ENCODE measurements at regions not wholly inside any gene's neighbourhood (a gene's known extent, or its start where the extent isn't known, plus 50 kb on each side); places are given as distances from the start of the nearest gene placed in this dataset.

DNA sequence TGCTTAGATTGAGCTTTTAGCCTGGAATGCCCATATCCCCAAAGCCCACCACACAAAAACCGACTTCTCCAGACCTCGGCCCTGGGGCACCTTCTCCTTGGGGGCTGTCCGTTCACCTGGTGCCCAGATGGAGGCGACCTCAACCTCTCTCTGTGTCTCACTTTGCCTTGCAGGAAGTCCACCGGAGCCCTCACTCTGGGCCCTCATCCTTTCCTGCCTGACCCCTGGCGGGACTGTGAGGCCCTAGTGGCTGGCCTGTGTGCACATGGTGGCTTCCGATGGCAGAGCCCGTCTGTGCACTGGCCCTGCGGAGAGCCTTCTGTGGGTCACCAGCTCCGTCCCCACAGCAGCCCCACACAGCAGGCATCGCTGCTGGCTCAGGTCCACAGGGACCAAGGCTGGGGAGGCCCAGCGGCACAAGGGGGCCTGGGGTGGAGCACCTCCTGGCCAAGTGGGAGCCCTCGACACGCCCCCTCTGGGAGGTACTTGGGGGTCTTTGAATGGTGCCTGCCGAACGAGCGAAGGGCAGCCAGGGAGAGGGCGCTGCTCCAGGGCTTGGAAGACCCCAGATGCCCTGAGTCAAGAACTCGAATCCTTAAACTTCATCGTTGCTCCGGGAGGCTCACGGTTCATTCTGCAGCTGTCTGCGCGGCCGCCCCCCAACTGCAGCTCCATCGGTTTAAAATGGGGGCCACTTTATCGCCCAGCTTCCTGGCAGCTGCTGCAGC, 97.2 kb upstream of the ADRA2C start:
- no peak for DNase-seq (ENCODE audit: low spot score)

DNA sequence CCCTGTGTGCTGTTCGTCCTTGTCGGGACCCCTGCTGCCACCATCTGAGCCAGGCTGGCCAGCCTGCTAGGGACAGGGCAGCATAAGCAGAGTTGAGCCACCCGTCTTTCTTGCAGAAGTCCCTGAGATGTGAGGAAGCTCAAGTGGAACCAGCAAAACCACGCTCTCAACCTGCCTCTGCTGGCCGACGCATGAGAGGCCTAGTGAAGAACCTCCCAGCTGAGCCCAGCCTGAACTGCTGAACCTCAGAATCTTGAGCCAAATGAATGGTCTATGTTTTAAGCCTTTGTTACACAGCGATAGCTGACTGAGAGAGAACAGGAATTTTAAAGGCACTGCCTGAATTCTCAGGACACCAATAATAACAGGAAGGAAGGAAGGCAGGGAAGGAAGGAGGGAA, 98.9 kb upstream of the ADRA2C start:
- no peak for DNase-seq (ENCODE audit: low spot score)

DNA sequence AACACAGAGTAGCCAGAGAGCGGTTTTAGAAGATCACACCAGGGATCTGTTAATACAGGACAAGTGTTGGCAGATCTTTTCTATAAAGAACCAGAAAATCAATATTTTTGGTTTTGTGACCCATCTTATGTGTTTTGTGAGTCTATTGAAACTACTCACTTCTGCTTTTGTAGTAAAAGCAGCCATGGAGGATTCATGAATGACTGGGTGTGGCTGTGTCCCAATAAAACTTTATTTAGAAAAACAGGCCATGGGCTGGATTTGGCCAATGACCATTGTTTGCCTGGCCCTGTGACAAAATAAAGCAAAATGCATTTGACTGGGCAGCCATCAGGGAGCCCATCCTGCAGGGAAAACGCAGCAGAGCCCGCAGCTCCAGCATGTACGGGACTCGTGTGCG, 99.9 kb upstream of the ADRA2C start:
- DNase-seq (ENCODE audit: low spot score) = no peak

DNA sequence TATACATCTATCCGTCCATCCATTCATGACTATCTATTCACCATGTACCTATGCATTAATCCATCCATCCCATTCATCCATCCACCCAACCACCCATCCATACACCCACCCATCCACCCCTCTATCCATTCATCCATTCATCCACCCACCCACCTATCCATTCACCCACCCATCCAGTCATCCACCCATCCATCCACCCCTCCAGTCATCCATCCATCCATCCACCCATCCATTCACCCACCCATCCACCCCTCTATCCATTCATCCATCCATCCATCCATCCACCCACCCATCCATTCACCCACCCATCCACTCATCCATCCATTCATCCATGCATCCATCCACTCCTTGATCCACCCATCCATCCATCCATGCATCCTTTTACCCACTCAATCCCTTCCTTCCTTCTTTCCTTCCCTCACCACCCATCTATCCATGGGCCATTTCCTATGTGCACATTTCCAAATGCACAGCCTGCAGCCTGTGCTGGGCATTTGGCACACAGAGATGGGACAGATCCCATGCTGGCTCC, 100.8 kb upstream of the ADRA2C start:
- no peak for DNase-seq (ENCODE audit: low spot score)

DNA sequence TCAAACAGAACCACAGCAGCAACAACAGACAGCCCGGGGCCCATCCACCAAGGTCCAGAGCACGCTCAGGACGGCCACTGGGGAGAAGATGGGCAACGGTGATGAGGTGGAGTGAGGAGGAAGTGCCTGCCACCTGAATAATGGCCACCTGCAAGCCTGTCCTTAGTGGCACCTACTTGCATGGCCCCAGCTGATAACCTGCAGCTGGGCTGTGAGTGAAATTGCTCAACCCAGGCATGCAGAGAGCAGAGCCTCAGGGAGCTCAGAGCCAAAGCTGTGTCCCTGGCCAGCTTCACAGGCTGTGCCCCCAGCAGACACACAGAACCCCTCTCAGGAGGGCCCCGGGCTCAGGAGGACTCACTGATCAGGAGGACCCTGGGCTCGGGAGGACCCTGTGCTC, 102.4 kb upstream of the ADRA2C start:
- no peak for DNase-seq (ENCODE audit: low spot score)

DNA sequence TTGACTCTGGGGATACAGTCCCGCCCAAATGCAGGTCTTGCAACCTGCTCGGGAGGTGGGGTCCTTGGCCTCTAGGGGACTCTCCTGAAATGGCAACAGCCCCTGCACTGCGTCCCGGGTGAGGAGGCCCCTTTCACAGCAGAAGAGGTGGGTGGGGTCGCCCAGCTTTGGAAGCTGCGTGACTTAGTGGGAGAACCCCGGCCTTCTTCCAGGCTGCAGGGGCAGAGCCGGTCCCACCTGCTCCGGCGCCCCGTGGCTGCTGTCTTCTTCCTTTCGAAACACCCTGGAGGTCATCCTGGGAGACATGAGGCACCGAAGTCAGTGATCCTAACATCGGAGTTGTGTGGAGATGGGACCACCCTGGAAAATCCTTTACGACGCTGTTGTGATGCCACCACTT, 103.7 kb upstream of the ADRA2C start:
- DNase-seq (ENCODE audit: low spot score) = no peak

DNA sequence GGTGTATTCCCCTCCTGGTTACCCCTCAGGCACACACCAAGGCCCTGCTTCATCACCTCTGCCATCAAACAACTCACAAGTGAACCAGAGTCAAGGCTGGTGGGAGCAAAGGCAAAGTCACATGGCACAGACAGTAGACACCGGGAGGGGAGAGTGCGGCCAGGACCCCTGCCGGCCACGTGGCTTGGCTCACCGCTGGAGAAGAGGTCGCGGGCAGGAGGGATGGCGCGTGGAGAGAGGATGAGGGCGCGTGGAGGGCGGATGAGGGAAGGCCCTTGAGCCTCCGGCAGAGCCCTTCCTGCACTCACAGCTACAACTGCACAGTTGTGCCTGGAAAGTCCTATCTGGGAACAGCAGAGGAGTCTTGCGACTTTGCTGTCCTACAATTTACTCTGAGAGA, 104.2 kb upstream of the ADRA2C start:
- no peak for DNase-seq (ENCODE audit: low spot score)

DNA sequence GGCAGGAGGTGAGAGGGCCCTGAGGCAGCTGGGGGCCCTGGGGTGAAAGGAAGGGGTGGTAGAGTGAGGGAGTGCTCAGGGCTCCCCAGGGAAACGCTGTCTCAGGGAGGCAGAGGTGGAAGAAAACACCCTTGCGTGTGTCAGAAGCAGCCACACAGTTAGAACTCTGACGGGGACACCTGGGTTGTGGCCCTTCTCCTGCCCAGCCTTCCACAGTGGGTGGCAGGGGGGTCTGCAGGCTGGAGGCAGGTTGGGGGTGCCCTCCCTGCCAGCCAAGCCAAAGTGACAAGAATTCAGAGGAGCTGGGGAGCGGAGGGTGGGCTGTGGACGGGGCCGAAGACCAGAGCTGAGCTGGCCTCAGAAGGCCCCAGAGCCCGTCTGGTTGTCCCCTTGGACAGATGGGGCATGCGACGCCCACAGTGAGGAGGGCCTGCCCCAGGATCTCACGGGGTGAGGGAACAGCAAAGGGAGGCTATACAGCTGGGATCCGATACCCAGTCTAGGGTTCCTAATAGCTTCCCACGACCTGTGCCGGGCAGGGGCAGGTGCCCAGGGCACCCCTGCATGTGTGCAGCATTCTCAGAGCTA, 105.2 kb upstream of the ADRA2C start:
- DNase-seq (ENCODE audit: low spot score) = no peak

DNA sequence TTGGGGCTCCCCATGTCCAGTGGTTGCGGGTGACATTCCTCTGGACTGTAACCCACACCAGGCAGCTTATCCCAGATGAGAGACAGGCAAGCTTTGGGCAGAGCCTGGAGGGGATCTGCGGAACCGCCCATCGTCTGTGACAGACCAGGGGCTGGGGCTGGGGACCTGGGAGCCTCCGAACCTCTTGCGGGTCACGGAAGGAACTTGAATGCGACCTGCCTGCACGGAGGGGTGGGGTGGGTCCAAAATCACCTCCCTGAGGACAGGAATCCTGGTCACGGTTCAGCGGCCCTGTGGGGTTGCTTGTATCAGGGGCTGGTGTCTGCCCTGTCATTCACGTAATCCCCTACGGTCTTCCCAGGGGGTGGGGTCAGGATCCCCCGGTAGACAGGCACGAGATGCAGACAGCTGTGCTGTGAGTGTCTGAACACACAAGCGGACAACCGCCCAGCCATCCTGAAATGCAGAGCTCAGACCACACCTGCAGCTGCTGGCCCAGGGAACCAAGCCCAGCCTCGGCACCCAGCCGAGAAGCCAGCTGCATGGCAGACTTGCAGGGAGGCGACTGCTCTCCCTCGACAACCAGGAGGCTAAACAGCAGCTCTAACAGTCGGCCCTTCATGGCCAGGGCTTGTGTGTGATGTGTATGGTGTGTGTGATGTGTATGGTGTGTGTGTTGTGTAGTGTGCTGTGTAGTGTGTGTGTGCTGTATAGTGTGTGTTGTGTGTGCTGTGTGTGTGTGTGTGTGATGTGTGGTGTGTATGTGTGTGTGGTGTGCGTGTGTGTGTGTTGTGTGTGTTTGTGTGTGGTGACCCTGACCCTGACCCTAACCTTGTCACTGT, 105.9 kb upstream of the ADRA2C start:
- no peak for DNase-seq (ENCODE audit: low spot score)

DNA sequence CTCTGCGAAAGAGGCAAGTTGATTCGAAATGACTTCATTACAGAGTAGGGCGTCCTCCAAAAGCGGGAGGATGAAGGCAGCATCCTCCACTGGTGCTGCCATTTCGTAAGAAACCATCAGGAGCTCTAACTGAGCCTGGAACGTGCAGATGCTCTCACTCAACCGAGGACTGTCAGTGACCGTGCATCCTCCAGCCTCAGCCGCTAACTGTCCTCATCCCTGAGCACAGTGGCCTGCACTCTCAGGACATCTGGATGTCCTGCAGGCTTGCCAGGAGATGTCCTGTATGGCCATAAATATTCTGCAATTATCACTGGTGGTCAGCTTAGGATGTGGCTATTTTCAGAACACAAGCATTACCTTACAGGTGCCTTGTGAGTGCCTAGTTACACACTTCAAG, 107.1 kb upstream of the ADRA2C start:
- DNase-seq (ENCODE audit: low spot score) = no peak

DNA sequence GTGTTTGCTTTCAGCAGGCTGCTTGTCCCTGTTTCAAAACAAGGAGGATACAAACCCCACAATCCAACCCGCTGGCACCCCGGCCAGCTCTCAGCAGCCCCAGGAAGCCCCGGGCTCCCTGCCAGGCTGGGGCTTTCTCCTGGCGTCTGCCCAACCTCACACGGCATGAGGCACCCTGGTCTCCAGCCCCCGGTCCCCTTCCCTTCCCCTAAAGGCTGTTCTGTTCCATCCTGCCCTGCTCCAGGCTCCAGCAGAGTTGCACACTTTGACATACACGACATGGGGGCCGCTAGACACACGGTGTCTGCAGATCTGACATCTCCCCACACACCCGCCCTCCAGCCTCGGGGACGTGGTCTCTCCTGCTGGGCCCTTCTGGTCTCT, 107.7 kb upstream of the ADRA2C start:
- DNase-seq (ENCODE audit: low spot score) = no peak

DNA sequence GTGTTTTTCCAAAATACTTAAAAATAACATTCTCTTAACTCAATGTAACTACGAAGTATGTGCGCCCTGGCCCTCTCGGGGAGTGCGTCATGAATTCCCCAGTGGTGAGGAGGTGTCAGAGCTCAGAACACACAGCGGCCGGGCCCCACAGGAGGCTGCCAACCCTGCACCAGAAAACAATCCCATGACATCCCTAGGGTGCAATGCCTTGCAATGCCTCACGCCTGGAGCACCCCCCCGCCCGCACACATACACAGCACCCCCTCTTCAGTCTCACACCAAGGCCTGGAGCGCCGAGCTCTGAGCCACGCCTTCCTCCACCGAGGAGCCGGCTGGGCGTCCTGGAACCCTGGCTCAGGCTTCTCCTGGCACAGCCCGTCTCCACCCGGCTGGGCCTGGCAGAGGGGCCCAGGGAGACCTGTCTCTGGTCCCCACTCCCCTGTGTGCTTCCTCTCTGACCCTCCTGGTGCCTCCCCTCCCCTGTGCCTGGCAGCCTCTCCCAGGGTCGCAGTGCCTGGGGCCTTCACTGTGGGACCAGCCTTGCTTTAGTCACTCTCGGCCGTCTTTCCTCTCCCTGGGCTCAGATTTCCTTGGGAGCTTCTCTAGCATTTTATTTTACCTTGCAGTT, 108.2 kb upstream of the ADRA2C start:
- peak; percentile 97 for DNase-seq (ENCODE audit: low spot score)

DNA sequence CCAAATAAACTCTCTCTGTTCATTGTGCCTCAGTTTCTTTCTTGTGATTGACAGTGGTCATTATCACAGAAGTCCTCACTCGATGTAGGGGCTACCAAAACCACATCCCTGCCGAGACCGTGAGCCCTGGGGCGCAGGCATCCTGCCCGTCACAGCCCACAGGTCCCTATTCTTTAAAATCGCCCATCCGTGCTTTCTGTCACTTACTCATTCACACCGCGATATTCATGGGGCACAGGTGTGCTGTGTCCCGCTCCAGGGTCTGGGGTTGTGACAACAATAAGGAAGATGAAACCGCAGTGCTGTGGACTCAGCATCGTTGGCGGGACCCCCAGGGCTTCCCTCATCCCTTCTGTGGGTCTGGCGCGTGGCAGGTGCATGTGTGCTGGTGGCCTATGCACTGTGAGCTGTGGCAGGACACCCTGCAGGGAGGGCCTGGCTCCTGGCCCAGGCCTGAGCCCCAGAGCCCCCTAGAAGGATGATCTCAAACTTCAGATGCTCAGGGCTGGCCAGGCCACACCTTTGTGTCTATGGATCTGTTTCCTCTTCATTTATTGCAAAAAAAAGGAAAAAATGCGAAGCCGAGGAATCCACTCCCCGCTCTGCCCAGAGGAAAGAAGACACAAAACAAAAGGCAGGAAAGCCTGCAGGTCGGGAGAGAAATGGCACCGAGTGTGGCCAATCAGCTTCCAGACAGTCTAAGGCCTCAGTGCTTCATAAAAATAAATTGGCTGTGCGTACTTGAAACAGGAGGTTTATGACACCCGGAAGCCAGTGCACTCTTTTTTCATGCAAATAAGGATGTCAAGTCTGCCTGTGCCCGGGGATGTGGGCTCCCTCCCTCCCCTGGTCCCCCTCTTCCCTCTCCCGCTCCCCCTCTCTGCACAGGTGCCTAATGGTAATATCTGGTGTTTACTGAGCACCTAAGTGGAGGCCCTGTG, 109.5 kb upstream of the ADRA2C start:
- no peak for DNase-seq (ENCODE audit: low spot score)

DNA sequence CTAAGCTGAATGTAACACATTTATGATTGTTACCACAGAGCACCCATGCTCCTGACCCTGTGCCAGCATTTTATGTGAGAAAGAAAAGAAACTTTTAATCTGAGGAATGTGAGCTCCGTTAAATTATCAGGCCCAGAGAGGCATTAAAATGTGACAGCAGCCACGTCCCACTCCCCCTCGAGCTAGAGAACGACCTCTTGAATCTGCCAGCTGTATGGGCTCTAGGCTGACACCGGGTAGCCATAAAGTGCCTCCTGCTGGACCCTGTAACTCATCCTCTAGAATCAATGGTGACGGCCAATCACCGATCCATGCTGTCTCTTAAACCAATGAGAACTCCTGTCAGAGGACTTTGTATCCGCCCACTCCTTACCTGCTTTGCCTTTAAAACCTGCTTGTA, 110.2 kb upstream of the ADRA2C start:
- DNase-seq (ENCODE audit: low spot score) = no peak

DNA sequence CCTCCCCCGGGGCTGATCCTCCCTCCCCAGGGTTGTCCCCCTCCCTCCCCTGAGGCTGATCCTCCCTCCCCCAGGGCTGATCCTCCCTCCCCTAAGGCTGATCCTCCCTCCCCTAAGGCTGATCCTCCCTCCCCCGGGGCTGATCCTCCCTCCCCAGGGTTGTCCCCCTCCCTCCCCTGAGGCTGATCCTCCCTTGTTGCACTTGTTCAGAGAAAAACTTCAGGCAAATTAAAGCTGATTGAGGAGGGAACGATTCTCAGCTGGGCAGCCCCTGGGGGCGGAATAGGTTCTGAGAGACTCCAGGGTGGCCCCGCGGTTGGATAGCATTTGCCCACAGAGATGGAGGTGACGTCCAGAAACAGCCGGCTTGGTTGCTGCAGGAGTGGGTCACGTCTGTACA, 110.7 kb upstream of the ADRA2C start:
- no peak for DNase-seq (ENCODE audit: low spot score)

DNA sequence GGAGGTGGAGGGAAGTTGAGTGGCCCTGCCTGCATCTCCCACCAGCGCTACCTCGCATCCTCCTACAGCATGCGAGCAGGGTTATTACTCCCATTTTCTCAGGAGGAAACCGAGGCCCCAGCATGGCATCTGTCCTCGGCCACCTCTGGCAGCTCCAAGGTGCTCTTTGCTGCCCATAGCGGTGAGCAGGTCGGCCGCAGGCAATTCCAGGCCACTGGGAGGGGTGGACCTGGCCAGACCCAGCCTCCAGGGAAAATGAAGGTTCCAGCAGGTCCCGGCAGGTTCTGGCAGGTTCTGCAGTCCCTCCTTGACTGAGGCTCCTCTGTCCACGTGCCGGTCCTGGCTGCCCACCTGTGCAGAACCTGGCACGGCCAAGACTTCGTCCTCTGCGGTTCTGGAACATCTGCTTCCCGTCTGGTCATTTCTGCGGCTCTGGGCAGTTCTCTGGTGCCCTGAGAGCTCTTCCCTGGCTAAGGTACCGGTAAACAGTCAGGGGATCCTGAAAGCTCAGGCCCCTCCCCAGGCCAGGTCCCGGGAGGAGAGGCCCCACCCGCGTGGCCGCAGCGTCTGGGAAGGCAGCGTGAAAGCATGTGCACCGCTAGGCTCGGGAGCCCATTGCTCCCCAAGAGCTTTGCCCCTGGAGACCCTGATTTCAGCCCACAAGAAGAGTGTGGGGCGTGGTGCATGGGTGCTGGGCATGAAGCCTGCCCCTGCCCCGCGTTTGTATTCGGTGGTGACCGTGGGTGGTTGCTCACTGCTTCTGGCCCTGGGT, 112.0 kb upstream of the ADRA2C start:
- no peak for DNase-seq (ENCODE audit: low spot score)

DNA sequence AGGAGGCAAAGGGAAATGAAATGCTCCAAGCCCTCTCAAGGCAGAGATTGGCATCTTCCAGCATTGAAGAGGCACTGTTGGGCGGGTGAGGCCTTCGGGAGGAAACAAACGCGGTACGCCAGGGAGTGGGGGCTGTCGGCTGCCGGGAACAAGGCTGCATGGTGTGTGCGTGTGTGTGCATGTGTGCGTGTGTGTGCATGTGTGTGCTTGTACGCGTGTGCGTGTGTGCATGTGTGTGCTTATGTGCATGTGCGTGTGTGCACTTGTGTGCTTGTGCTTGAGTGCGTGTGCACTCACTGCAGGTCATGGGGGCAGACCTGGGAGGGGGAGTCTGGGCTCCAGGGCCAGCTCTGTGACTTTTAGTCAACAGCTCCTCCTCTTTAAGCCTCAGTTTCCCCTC, 113.6 kb upstream of the ADRA2C start:
- no peak for DNase-seq (ENCODE audit: low spot score)

DNA sequence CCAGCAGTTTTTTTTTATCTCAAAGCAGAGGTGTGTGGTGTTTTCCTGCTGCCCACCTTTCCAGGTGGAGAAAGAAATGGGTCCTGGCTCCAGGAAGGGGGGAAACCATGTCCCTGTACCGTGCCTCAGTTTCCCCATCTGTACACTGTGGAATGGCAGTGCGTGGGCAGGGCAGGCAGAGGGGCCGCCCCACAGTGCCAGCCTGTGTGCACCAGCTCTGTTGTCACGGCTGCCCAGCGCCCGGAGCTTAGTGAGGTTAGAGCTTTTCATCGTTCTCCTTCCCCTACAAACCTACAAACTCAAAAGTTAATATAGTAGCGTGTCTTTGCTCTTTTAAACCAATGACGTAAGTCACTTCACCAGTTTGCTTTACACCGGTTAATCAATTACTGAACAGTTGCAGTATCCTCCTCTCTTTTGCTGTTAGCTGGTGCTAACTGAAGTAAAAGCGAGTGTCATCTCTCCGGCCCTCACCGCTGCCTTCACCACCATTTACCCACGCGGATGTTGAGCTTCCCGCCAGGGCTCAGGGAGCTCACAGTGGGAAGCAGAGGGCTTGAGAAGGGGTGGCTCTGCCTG, 114.8 kb upstream of the ADRA2C start:
- DNase-seq (ENCODE audit: low spot score) = no peak

DNA sequence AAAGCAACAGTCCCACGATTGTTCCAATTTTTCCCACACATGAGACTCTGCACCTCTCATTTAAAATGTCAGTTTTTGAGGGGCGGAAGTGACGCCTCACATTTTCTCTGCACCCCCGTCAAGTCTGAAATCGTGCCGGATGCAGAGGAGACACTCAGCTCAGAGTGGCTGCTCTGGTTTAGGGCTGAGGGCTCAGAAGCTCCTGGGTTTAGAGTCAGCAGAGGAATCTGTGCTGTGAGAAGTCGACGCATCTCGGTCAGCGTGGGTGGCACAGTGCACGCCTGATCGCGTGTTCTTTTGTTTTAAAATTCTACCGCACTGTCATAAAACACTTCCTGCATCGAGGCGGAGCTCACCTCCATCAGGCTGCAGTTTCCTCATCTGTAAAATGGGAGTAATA, 116.7 kb upstream of the ADRA2C start:
- no peak for DNase-seq (ENCODE audit: low spot score)

DNA sequence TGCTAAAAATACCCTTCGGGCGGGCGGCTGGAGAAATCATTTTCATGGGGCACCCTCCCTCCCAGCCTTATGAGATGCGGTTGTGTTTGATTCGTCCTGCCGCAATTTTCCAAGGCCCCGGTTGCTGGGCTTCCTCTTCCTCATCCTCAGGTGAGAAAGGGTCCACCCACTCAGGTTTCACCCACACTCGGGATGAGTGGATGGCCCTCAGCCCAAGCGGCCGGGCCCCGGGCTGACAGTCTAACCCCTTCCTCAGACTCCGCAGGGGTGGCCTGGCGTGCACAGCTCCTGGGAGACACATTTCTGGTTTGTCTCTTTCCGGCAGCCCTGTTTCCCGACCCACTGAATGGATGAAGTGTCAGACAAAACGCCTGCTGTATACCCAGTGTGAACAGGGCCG, 116.5 kb upstream of the LRPAP1 start:
- DNase-seq (ENCODE audit: low spot score) = no peak
